ENCODE measurements at regions not wholly inside any gene's neighbourhood (a gene's known extent, or its start where the extent isn't known, plus 50 kb on each side); places are given as distances from the start of the nearest gene placed in this dataset.

- TF ChIP-seq CTCF (IDR thresholded peaks at IDR 0.05) (no peak), POLR2A (IDR thresholded peaks at IDR 0.05) (no peak)
Measured at GRCh38 chr2:100208141-100208770, 65.9 kb upstream of the AFF3 start.
